H1 (cell line): ENCODE measurements at regions not wholly inside any gene's neighbourhood (a gene's known extent, or its start where the extent isn't known, plus 50 kb on each side); places are given as distances from the start of the nearest gene placed in this dataset.

ENCODE experiments used
- CTCF ChIA-PET: fragments of 300-600 bp; sonication (Branson Sonifier 250); formaldehyde crosslinking; loops from one replicate; lab custom pipeline; 2021; ENCODE audit not compliant: partially characterized antibody; lab: Charles Lee
- POLR2A ChIA-PET: fragments of 300-600 bp; sonication (Branson Sonifier 250); formaldehyde crosslinking; loops from one replicate; lab custom pipeline; 2021; ENCODE audit warnings: inconsistent platforms; ENCODE audit not compliant: partially characterized antibody; lab: Charles Lee
- DNase-seq, 2 experiments: peaks; one replicate each; pipeline versions ENCODE4 v3.0.0 to v3.0.0-alpha.2; 2010 to 2022; ENCODE audit warnings: low spot score in 2 of 2, low read depth in 1 of 2, mixed read lengths in 1 of 2
- FAIRE-seq: peaks from 2 replicates; lab custom pipeline; 2011; peaks lifted over from hg19 to GRCh38; lab: Jason Lieb, UNC
- H2AFZ ChIP-seq: 2 replicates; pipeline ENCODE4 v1.8.1; 2012; ENCODE audit warnings: low read length, inconsistent platforms
- H2AK5ac ChIP-seq: 2 replicates; pipeline ENCODE4 v1.6.1; 2013; ENCODE audit warnings: low read depth, low read length
- H2BK120ac ChIP-seq: replicated peaks from 2 replicates; pipeline ENCODE3; 2013; ENCODE audit warnings: low read depth, low read length, inconsistent platforms
- H2BK12ac ChIP-seq: 2 replicates; pipeline ENCODE4 v1.6.1; 2013; ENCODE audit warnings: low read depth, low read length
- H2BK15ac ChIP-seq: 2 replicates; pipeline ENCODE4 v1.6.1; 2013; ENCODE audit warnings: low read length
- H2BK20ac ChIP-seq: 2 replicates; pipeline ENCODE4 v1.6.1; 2013; ENCODE audit warnings: low read length
- H2BK5ac ChIP-seq: 2 replicates; pipeline ENCODE4 v1.6.1; 2013; ENCODE audit warnings: low read depth, low read length
- H3K14ac ChIP-seq: 2 replicates; pipeline ENCODE4 v1.6.1; 2013; ENCODE audit warnings: inconsistent platforms; ENCODE audit not compliant: insufficient read length
- H3K18ac ChIP-seq: 2 replicates; pipeline ENCODE4 v1.6.1; 2013; ENCODE audit warnings: low read length; ENCODE audit errors: extremely low read depth
- H3K23ac ChIP-seq: 2 replicates; pipeline ENCODE4 v1.6.1; 2013; ENCODE audit warnings: inconsistent platforms; ENCODE audit not compliant: insufficient read length
- H3K23me2 ChIP-seq: 2 replicates; pipeline ENCODE4 v1.6.1; 2013; ENCODE audit warnings: low read depth, low read length
- H3K27ac ChIP-seq: 2 replicates; pipeline ENCODE4 v1.6.1; 2011; ENCODE audit warnings: low read depth, low read length, inconsistent platforms
- H3K27me3 ChIP-seq, 4 experiments: replicated peaks in 1 of 4; 1 replicate in 1 of 4; 2 replicates in 3 of 4; pipeline versions ENCODE4 v1.6.1 to v1.8.1; 2011 to 2013; ENCODE audit warnings: low read length in 3 of 4, mild to moderate bottlenecking in 3 of 4, inconsistent platforms in 2 of 4, mixed read lengths in 2 of 4, moderate library complexity in 1 of 4; ENCODE audit not compliant: control insufficient read depth in 3 of 4, insufficient read depth in 3 of 4; ENCODE audit errors: extremely low read depth in 1 of 4
- H3K36me3 ChIP-seq, 4 experiments: 2 replicates each; pipeline versions ENCODE4 v1.6.1 to v1.8.1; 2011 to 2013; ENCODE audit warnings: mild to moderate bottlenecking in 4 of 4, low read length in 3 of 4, moderate library complexity in 2 of 4, control low read depth in 1 of 4, inconsistent platforms in 1 of 4; ENCODE audit not compliant: insufficient read depth in 4 of 4, control insufficient read depth in 2 of 4
- H3K4ac ChIP-seq: replicated peaks from 2 replicates; pipeline ENCODE3; 2013; ENCODE audit warnings: low read length, low read depth, mixed read lengths, inconsistent platforms; ENCODE audit not compliant: insufficient read length
- H3K4me1 ChIP-seq, 4 experiments: replicated peaks in 1 of 4; 1 replicate in 1 of 4; 2 replicates in 3 of 4; pipeline versions ENCODE4 v1.6.1 to v1.8.1; 2011 to 2013; ENCODE audit warnings: low read length in 3 of 4, inconsistent platforms in 2 of 4, mixed read lengths in 1 of 4; ENCODE audit not compliant: insufficient read depth in 4 of 4, control insufficient read depth in 3 of 4
- H3K4me2 ChIP-seq, 2 experiments: 2 replicates each; pipeline versions ENCODE4 v1.6.1 to v1.8.1; 2011 to 2013; ENCODE audit warnings: low read depth in 2 of 2, low read length in 2 of 2, control low read depth in 1 of 2, inconsistent platforms in 1 of 2, mild to moderate bottlenecking in 1 of 2; ENCODE audit not compliant: insufficient read depth in 1 of 2
- H3K4me3 ChIP-seq, 4 experiments: fragments of 200-600, 300-600 bp in 1 of 4; sonication (generic), shearing (Covaris generic), sonication (Bioruptor Twin) in 1 of 4; 2 replicates each; pipeline versions ENCODE4 v1.5.1 to v1.8.1; 2011 to 2016; ENCODE audit warnings: low read length in 4 of 4, low read depth in 3 of 4, control low read depth in 2 of 4, inconsistent platforms in 2 of 4, mild to moderate bottlenecking in 2 of 4, mixed read lengths in 1 of 4, moderate library complexity in 1 of 4; ENCODE audit not compliant: insufficient read depth in 2 of 4; ENCODE audit errors: extremely low read depth in 1 of 4
- H3K56ac ChIP-seq: replicated peaks from 2 replicates; pipeline ENCODE3; 2013; ENCODE audit warnings: low read depth, mild to moderate bottlenecking, mixed read lengths, low read length, inconsistent platforms; ENCODE audit not compliant: insufficient read length
- H3K79me1 ChIP-seq: 2 replicates; pipeline ENCODE4 v1.6.1; 2013; ENCODE audit warnings: low read depth, low read length, control low read depth
- H3K79me2 ChIP-seq, 2 experiments: 2 replicates each; pipeline versions ENCODE4 v1.6.1 to v1.8.1; 2012 to 2013; ENCODE audit warnings: low read length in 2 of 2, mild to moderate bottlenecking in 2 of 2, inconsistent platforms in 1 of 2; ENCODE audit not compliant: insufficient read depth in 2 of 2, control insufficient read depth in 1 of 2
- H3K9ac ChIP-seq, 4 experiments: replicated peaks in 1 of 4; 1 replicate in 1 of 4; 2 replicates in 3 of 4; pipeline versions ENCODE4 v1.6.1 to v1.8.1; 2011 to 2013; ENCODE audit warnings: low read depth in 3 of 4, low read length in 3 of 4, control low read depth in 2 of 4, mild to moderate bottlenecking in 2 of 4, moderate library complexity in 2 of 4, inconsistent platforms in 1 of 4; ENCODE audit errors: extremely low read depth in 1 of 4
- H3K9me3 ChIP-seq, 2 experiments: 2 replicates each; pipeline versions ENCODE4 v1.6.1 to v1.8.1; 2012 to 2013; ENCODE audit warnings: mild to moderate bottlenecking in 2 of 2, moderate library complexity in 2 of 2, control low read depth in 1 of 2, inconsistent platforms in 1 of 2, low read depth in 1 of 2, low read length in 1 of 2, mixed read lengths in 1 of 2; ENCODE audit not compliant: insufficient read depth in 2 of 2
- H4K20me1 ChIP-seq, 2 experiments: replicated peaks in 1 of 2; 2 replicates each; pipeline versions ENCODE3 to v1.8.1; 2011 to 2013; ENCODE audit warnings: inconsistent platforms in 2 of 2, low read length in 2 of 2, mild to moderate bottlenecking in 1 of 2; ENCODE audit not compliant: insufficient read depth in 2 of 2, control insufficient read depth in 1 of 2
- H4K5ac ChIP-seq: 2 replicates; pipeline ENCODE4 v1.6.1; 2013; ENCODE audit warnings: low read length, low read depth, mixed read lengths, inconsistent platforms; ENCODE audit not compliant: insufficient read length
- H4K8ac ChIP-seq: 2 replicates; pipeline ENCODE4 v1.8.0; 2013; ENCODE audit warnings: mild to moderate bottlenecking, moderate library complexity, low read length, inconsistent platforms; ENCODE audit not compliant: insufficient read depth; ENCODE audit errors: extremely low read depth
- H4K91ac ChIP-seq: replicated peaks from 2 replicates; pipeline ENCODE3; 2013; ENCODE audit warnings: low read length, mixed read lengths, inconsistent platforms; ENCODE audit not compliant: insufficient read length
- NRF1 ChIP-seq: IDR thresholded peaks from 2 replicates; pipeline ENCODE4 v1.6.1; 2011; ENCODE audit warnings: mild to moderate bottlenecking, low read depth, low read length, improper control_type of control experiment
- TAF1 ChIP-seq: IDR thresholded peaks from 2 replicates; pipeline ENCODE4 v1.6.1; 2011; ENCODE audit warnings: mild to moderate bottlenecking, low read depth, low read length
- WGBS, 2 experiments: shearing (Covaris generic) in 1 of 2; methylation state at CpG; one replicate each; pipeline versions ENCODE4 v1.1.6 to v1.1.7; 2013 to 2015; ENCODE audit warnings: low lambda C conversion rate in 2 of 2, mixed read lengths in 2 of 2, inconsistent platforms in 1 of 2, low coverage in 1 of 2, missing lambda C conversion rate in 1 of 2; ENCODE audit not compliant: insufficient replicate concordance in 2 of 2, insufficient coverage in 1 of 2, insufficient read length in 1 of 2; ENCODE audit errors: extremely low coverage in 1 of 2, missing lambda C conversion rate in 1 of 2; 5-methylcytosine and 5-hydroxymethylcytosine counted together

GRCh38 chr10:131004276-131004675, 307.2 kb downstream of the TCERG1L start:
- no peak for TF ChIP-seq TAF1
- TF ChIP-seq NRF1 = no peak
- Histone ChIP-seq H3K27ac (no peak overlapping the region), H3K23ac (no peak overlapping the region), H3K56ac (no peak overlapping the region), H2BK12ac (peak overlapping the region; percentile 19; the same call in 1 of the 2 replicates), H3K4me1 (peaks cover 6 to 21% (median 13%) of the 10 kb centered on the region in 4 experiments), H3K9me3 (no peaks in the 10 kb centered on the region), H2AFZ (no peak overlapping the region), H2AK5ac (no peak overlapping the region), H3K14ac (no peak overlapping the region), H3K4ac (no peak overlapping the region), H3K36me3 (no peaks in the 10 kb centered on the region), H4K8ac (no peak overlapping the region), H3K4me3 (no peak overlapping the region), H3K18ac (no peak overlapping the region), H2BK20ac (peak overlapping the region; percentile 74; the same call in 1 of the 2 replicates), H2BK120ac (peak overlapping the region; percentile 7), H4K91ac (peak overlapping the region; percentile 50), H3K79me2 (no peaks in the 10 kb centered on the region), H2BK5ac (no peak overlapping the region), H3K23me2 (no peaks in the 10 kb centered on the region), H3K79me1 (no peaks in the 10 kb centered on the region), H2BK15ac (no peak overlapping the region; the same call in 1 of the 2 replicates), H3K9ac (no peak overlapping the region), H3K4me2 (no peak overlapping the region), H4K5ac (no peak overlapping the region), H3K27me3 (0 out of 7 replicates have a peak, but pooled peaks cover 0 to 2% (median 0%) of the 10 kb centered on the region in 4 experiments), H4K20me1 (no peaks in the 10 kb centered on the region)
- WGBS, 2 experiments = 90% methylated on average over 2 of the region's 2 CpGs; no CpG with 5 or more reads in 1 of the 2 experiments
- CTCF ChIA-PET = interaction anchor here (1.1 kb wide), 1 partner anchor 80 kb away, joined by 5 read pairs; no protein-coding TSS in a partner anchor
- DNase-seq (no peak), FAIRE-seq (no peak)
- POLR2A ChIA-PET = no interaction called here
